B cell (primary cell): ENCODE measurements at regions not wholly inside any gene's neighbourhood (a gene's known extent, or its start where the extent isn't known, plus 50 kb on each side); places are given as distances from the start of the nearest gene placed in this dataset.

Source experiments
- ATAC-seq: fragments of 200-7000 bp; cut with Tn5 transposase; one replicate; pipeline ENCODE4 v1.10.0; 2021; ENCODE audit warnings: low read depth, mild to moderate bottlenecking, moderate number of reproducible peaks, moderate library complexity
- CTCF ChIA-PET: fragments of 350-600 bp; sonication (Branson Sonifier 250); formaldehyde crosslinking; loops from one replicate; lab custom pipeline; 2021; ENCODE audit warnings: antibody characterized with exemption, inconsistent platforms; lab: Charles Lee
- POLR2A ChIA-PET: fragments of 350-600 bp; sonication (Branson Sonifier 250); formaldehyde crosslinking; loops from one replicate; lab custom pipeline; 2021; ENCODE audit warnings: antibody characterized with exemption; lab: Charles Lee
- DNase-seq: peaks from one replicate; pipeline ENCODE4 v3.0.0; 2013
- H2AFZ ChIP-seq: 2 replicates; pipeline ENCODE4 v1.6.1; 2012; ENCODE audit warnings: mild to moderate bottlenecking, low read depth, low read length; ENCODE audit not compliant: insufficient read depth, poor library complexity, severe bottlenecking
- H3K27ac ChIP-seq, 2 donors: 1 replicate in 1 of 2; 2 replicates in 1 of 2; pipeline ENCODE4 v1.5.1; 2012 to 2013; ENCODE audit warnings: low read length in 2 of 2, mild to moderate bottlenecking in 2 of 2, moderate library complexity in 1 of 2
- H3K27me3 ChIP-seq, 4 experiments: fragments of 200-600 bp in 1 of 4; sonication (generic) in 1 of 4; replicated peaks in 1 of 4; 1 replicate in 2 of 4; 2 replicates in 2 of 4; pipeline versions ENCODE4 v1.6.1 to v1.7.0; 2013 to 2016; ENCODE audit warnings: low read length in 3 of 4, mild to moderate bottlenecking in 2 of 4, mixed read lengths in 1 of 4, moderate library complexity in 1 of 4; ENCODE audit not compliant: insufficient read depth in 4 of 4, control insufficient read depth in 3 of 4; ENCODE audit errors: control extremely low read depth in 1 of 4
- H3K36me3 ChIP-seq, 2 experiments: replicated peaks in 1 of 2; 1 replicate in 1 of 2; 2 replicates in 1 of 2; pipeline versions ENCODE4 v1.6.1 to v1.7.1; 2013; ENCODE audit warnings: low read length in 1 of 2; ENCODE audit not compliant: insufficient read depth in 2 of 2, control insufficient read depth in 1 of 2; ENCODE audit errors: control extremely low read depth in 1 of 2, extremely low read depth in 1 of 2
- H3K4me1 ChIP-seq, 2 donors: fragments of 200-600 bp in 1 of 2; sonication (generic) in 1 of 2; 1 replicate in 1 of 2; 2 replicates in 1 of 2; pipeline versions ENCODE4 v1.5.1 to v1.6.1; 2013 to 2017; ENCODE audit warnings: low read length in 2 of 2; ENCODE audit not compliant: control insufficient read depth in 2 of 2, insufficient read depth in 2 of 2
- H3K4me2 ChIP-seq: replicated peaks from 2 replicates; pipeline ENCODE3; 2012; ENCODE audit warnings: mild to moderate bottlenecking, low read depth, low read length; ENCODE audit not compliant: poor library complexity, severe bottlenecking
- H3K4me3 ChIP-seq, 5 experiments: fragments of 200-600 bp in 1 of 5; sonication (generic) in 1 of 5; 1 replicate in 3 of 5; 2 replicates in 2 of 5; pipeline versions ENCODE4 v1.5.1 to v1.7.0; 2011 to 2016; ENCODE audit warnings: low read length in 4 of 5, mild to moderate bottlenecking in 4 of 5, low read depth in 2 of 5, control low read depth in 1 of 5, moderate library complexity in 1 of 5; ENCODE audit not compliant: insufficient read depth in 1 of 5; ENCODE audit errors: control extremely low read depth in 1 of 5, extremely low read depth in 1 of 5
- H3K79me2 ChIP-seq: fragments of 200-600 bp; sonication (generic); one replicate; pipeline ENCODE4 v1.6.0; 2016; ENCODE audit warnings: low read length; ENCODE audit not compliant: control insufficient read depth, insufficient read depth
- H3K9ac ChIP-seq: fragments of 200-600 bp; sonication (generic); 2 replicates; pipeline ENCODE4 v1.6.1; 2017; ENCODE audit warnings: mild to moderate bottlenecking, low read length, moderate library complexity
- H3K9me3 ChIP-seq, 3 donors: one replicate each; pipeline versions ENCODE4 v1.6.1 to v1.7.1; 2013; ENCODE audit warnings: low read length in 2 of 3; ENCODE audit not compliant: control insufficient read depth in 2 of 3, insufficient read depth in 1 of 3; ENCODE audit errors: control extremely low read depth in 1 of 3
- H4K20me1 ChIP-seq: 2 replicates; pipeline ENCODE4 v1.6.0; 2012; ENCODE audit warnings: mild to moderate bottlenecking, low read length; ENCODE audit not compliant: insufficient read depth, control insufficient read depth, poor library complexity, severe bottlenecking
- H3K27ac Mint-ChIP-seq: one replicate; pipeline ENCODE4 v1.8.0; 2021; ENCODE audit warnings: mixed read lengths
- H3K27me3 Mint-ChIP-seq: one replicate; pipeline ENCODE4 v1.8.0; 2021; ENCODE audit warnings: mixed read lengths
- H3K4me1 Mint-ChIP-seq: one replicate; pipeline ENCODE4 v1.8.0; 2021; ENCODE audit warnings: mixed read lengths
- H3K4me3 Mint-ChIP-seq: one replicate; pipeline ENCODE4 v1.8.0; 2021; ENCODE audit warnings: mixed read lengths
- H3K9me3 Mint-ChIP-seq: one replicate; pipeline ENCODE4 v1.8.0; 2022; ENCODE audit warnings: mixed read lengths; ENCODE audit not compliant: insufficient read depth
- CTCF ChIP-seq: fragments of 200-600 bp; IDR thresholded peaks from one replicate; pipeline ENCODE4 v1.8.0; 2022; ENCODE audit warnings: antibody characterized with exemption, mild to moderate bottlenecking
- EZH2 ChIP-seq: IDR thresholded peaks from 2 replicates; pipeline ENCODE4 v1.6.1; 2012; ENCODE audit warnings: borderline replicate concordance, low read depth, mild to moderate bottlenecking, moderate library complexity, low read length; ENCODE audit not compliant: insufficient read depth, poor library complexity, severe bottlenecking
- WGBS: methylation state at CpG from one replicate; pipeline ENCODE4 v1.1.5; 2013; ENCODE audit warnings: missing lambda C conversion rate; ENCODE audit not compliant: insufficient coverage; 5-methylcytosine and 5-hydroxymethylcytosine counted together
- intact Hi-C: fragments of 100-400 bp; cut with micrococcal nuclease; formaldehyde crosslinking; loops from one replicate; pipeline ENCODE4 v1.10.0; 2022

GRCh38 chr2:136393514-136393913 lies 275.6 kb upstream of the CXCR4 start:
- no peaks in the 10 kb centered on the region for H3K27me3 Mint-ChIP-seq
- no peak overlapping the region for H3K4me3 ChIP-seq
- TF ChIP-seq CTCF (no peak), EZH2 (no peak)
- no peaks in the 10 kb centered on the region for H4K20me1 ChIP-seq
- H3K36me3 ChIP-seq: no peaks in the 10 kb centered on the region
- no peaks in the 10 kb centered on the region for H3K9me3 Mint-ChIP-seq
- CTCF ChIA-PET: interaction anchor here (1.5 kb wide), 2 partner anchors 30 to 480 kb away, joined by 3 to 5 read pairs; no protein-coding TSS in a partner anchor
- ATAC-seq (no peak), DNase-seq (no peak)
- H3K9ac ChIP-seq: no peak overlapping the region
- H3K27ac Mint-ChIP-seq: peak overlapping the region; percentile 8
- H3K27me3 ChIP-seq: no peaks in the 10 kb centered on the region
- peaks cover 34 to 51% of the 10 kb centered on the region in 2 donors for H3K4me1 ChIP-seq
- POLR2A ChIA-PET: interaction anchor here (1.2 kb wide), 1 partner anchor 516 kb away, joined by 4 read pairs; no protein-coding TSS in a partner anchor
- H3K4me3 Mint-ChIP-seq: no peak overlapping the region
- H3K27ac ChIP-seq: no peak overlapping the region
- intact Hi-C loops: no loop called here
- no CpG with 5 or more reads among the region's 1 CpG for WGBS
- no peaks in the 10 kb centered on the region for H3K9me3 ChIP-seq
- no peaks in the 10 kb centered on the region for H3K79me2 ChIP-seq
- peak overlapping the region; percentile 7 for H3K4me2 ChIP-seq
- H2AFZ ChIP-seq: no peak overlapping the region
- peaks cover 59% of the 10 kb centered on the region for H3K4me1 Mint-ChIP-seq

GRCh38 chr2:136392897-136393505 lies 275.1 kb upstream of the CXCR4 start:
- no peaks in the 10 kb centered on the region for H3K9me3 ChIP-seq
- Mint-ChIP-seq H3K9me3 (no peaks in the 10 kb centered on the region), H3K4me1 (peaks cover 60% of the 10 kb centered on the region), H3K27ac (no peak overlapping the region), H3K27me3 (no peaks in the 10 kb centered on the region), H3K4me3 (no peak overlapping the region)
- no peak for DNase-seq
- 100% methylated on average over 1 of the region's 4 CpGs for WGBS
- no peaks in the 10 kb centered on the region for H3K36me3 ChIP-seq
- H3K4me2 ChIP-seq: no peak overlapping the region
- H4K20me1 ChIP-seq: no peaks in the 10 kb centered on the region
- ATAC-seq: no peak
- H3K27ac ChIP-seq: no peak overlapping the region
- H3K4me1 ChIP-seq: peaks cover 34 to 51% of the 10 kb centered on the region in 2 donors
- no peaks in the 10 kb centered on the region for H3K27me3 ChIP-seq
- H3K9ac ChIP-seq: no peak overlapping the region
- ChIA-PET POLR2A (no interaction called here), CTCF (no interaction called here)
- TF ChIP-seq CTCF (no peak), EZH2 (no peak)
- intact Hi-C loops: no loop called here
- no peak overlapping the region for H3K4me3 ChIP-seq
- H2AFZ ChIP-seq: no peak overlapping the region
- no peaks in the 10 kb centered on the region for H3K79me2 ChIP-seq
